Dedifferentiated amniotic fluid mesenchymal stem cell (primary cell): ENCODE measurements at regions not wholly inside any gene's neighbourhood (a gene's known extent, or its start where the extent isn't known, plus 50 kb on each side); places are given as distances from the start of the nearest gene placed in this dataset.

Experiments used
- DNase-seq: peaks from one replicate; pipeline ENCODE4 v3.0.0-alpha.2; 2016; ENCODE audit errors: extremely low spot score

DNA sequence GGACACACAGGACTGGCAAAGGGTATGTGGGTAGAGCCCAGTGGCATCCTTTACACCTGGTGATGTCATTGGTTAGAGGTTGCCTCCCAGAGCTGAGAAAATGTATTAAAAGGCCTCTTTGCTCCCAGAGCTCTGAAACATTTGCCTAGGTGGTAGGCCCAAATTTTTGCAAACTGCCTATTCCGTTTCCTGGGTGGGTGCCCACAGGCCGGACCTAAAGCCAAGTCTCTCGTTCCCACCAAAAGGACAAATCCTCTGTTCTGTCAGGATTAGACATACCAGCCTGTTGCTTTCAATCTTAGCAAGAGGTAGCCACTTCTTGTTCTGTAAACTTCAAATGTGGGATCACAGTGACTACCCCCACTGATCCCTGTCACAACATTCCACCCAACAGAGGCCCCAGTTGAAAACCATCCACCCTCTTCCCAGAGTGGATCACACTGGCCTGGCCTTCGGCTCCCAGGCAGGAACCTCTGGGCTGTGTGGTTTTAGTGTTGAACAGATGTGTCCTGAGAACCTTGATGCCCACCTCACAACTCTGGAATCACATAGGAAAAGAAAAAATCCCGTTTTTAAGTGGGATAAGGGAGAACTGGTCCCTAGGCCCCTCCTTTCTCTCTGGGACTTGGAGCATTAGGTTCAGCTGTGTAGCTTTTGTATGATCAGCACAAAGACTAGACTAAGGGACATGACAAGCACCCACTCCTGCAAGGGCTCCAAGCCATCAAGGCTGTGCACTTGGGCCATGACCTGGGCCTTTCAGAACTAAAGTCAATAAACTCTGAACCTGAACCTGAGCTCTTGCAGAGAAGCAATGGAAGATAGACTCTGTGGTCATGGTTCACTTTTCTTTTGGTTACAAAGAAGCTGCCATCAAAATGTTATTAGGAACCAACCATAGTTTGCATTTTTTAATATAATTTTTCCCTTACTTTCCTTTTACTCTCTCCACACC, 211.3 kb downstream of the CYP26B1 start:
- no peak for DNase-seq

DNA sequence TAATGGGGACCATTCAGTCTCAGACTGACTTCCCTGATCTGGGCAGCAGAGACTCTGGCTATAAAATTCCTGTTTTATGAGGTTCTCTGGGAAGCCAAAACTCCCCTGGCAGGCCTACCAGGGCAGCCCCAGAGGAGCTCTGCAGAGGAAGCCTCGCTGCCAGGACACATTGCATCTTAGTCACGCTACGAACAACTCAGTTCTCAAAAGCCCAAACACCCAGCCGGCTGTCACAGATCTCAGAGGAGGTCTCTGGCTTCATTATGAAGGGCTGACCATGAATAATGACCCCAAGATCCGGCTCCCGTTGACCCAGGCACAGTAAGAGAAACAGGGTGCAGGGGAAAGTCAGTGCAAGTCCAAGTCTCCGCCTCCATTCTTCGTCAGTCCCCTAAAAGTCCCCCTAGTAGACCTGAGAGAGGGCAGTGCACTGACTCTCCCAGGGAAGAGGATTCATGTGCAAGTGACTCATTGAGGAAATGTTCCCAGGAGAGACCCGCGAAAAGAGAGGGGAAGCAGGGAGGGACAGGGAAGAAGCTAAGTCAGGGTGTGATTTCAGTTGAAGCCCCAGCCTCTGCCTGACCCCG, 212.3 kb downstream of the CYP26B1 start:
- no peak for DNase-seq

DNA sequence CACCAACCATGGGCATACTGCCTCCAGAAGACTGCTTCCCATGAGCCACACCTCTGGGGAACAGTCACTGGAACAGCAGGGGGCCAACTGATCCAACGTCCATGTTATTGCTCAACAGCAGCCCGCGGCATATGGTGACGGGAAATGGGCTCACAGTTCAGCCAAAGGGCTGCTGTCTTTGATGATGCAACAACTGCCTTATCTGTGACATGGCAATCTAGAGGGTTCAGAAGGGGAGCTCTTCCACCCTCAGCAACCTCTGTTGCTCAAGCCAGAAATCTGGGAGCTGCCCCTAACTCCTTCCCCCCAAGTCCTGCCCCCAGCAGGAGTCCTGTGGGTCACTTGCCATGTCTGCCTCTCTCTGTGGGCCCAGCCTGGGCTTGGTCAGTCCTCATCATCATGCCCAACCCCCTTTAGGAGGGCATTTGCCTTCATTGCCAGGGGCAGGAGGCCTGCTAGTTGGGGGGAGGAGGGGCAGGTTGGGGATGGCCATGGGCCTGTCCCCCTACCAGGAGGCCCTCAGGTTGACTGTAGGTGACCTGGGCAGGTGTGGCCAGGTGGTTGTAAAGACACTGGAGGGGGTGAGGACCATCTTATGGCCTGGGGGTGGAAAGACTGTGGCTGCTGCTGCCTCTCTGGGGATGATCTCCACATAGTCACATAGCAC, 212.9 kb downstream of the CYP26B1 start:
- no peak for DNase-seq

DNA sequence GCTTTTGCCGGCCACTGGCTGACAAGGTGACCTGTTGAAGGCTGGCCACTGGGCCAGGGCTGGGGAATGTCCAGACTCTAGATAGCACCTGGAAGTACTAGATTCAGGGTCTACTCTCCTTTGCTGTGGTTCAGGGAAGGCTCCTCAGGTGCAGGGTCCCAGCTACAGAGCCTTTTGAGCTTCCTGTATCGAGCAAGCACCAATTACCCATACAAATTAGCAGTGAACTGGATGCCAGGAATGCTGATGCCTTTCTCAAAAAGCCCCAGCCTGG, 213.4 kb downstream of the CYP26B1 start:
- DNase-seq = no peak

DNA sequence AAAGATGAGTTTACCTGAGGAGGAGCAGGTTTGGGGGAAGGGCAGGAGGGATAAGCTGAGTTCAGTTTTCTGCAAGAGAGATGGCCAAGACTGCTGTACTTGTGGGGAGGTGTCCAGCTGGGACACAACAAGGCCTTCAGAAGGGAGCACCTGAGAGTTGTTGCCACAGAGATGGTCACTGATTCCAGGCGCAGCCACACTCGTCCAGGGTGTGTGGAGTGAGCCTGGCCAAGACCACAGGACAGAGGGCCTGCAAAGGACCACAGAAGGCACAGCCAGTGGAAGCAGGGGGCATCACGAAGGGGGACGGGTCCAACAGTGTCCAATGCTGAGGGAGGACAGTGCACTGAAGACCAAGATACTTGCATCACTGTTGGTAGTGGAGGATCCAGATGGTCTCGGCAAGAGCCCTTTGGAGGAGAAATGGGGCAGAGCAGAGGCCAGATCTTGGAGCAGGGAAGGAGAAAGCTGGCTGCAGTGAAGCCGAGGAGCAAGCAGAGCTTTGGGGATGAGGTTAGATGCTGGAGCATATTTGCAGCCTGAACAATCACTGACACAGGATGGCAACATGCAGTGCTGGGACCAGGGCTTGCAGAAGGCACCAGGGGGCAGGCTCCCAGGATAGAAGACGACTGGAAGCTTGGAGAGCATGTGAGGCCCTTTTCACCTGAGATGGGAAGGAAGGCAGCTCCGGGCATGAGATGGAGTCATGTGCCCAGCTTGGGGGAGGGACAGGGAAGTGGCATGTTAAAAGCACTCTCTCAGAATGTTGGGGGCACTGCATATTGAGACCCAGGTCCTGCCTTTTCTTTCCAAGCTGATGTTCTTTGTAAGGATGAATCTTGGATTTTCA, 214.0 kb downstream of the CYP26B1 start:
- DNase-seq = no peak

DNA sequence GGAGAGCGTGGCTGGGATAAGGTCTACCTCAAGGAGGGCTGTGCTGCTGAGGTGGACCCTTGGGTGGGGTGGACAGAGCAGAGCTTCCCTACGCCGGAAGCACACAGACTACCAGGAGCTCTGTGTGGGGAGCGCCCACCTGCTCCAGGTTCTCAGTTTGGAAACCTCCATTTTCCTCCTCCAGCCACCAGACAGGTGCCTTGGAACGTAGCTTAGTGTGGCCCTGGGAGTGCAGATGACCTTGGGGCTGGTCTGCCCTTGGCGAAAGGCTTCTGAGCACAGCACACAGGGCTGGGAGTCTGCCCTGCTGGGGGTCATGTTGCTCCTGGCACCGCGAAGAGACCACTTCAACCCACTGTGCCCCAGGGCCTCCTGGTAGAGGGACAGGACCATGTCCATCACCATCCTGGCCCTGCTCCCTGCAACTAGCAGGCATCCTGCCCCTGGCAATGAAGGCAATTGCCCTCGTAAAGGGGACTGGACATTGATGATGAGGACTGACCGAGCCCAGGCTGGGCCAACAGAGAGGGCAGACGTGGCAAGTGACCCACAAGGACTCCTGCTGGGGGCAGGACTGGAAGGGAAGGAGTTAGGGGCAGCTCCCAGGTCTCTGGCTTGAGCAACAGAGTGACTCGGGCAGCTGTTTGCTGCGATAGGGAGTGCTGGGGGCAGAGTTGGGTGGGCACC, 214.7 kb downstream of the CYP26B1 start:
- no peak for DNase-seq

DNA sequence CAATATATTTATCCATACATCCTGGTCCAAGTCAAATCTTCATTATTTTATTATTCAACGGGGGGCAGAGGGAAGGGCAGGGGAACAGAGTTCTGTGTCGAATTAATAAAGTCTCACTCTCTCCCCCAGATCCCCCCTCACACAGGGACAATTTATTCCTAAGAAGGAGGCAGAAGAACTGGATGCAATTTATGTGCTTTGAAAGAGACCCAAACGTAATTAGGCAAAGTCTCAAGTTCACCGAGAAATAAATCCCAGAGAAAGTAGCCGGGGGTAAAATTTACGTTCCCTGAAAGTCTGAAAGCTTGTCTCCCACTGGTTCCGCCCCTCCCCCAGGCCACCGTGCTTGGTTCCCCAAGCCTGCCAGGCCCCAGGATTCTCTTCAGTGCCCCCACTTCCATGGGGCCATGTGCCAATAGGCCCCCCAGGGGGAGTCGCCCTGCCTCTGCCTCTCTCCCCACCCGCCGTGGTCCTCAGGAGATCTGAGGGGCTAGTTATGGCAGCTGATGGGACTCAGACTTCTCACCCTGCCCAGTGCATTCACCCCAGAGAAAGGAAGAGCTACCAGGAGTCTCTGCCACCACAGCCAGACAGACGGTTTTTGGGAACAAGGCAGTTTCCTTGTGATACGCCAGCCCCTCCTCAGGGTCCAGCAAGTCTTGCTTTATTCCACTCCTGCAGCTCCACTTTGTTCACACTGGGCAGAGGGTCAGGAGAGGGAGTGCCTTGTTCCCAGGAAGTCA, 215.5 kb downstream of the CYP26B1 start:
- DNase-seq = no peak

DNA sequence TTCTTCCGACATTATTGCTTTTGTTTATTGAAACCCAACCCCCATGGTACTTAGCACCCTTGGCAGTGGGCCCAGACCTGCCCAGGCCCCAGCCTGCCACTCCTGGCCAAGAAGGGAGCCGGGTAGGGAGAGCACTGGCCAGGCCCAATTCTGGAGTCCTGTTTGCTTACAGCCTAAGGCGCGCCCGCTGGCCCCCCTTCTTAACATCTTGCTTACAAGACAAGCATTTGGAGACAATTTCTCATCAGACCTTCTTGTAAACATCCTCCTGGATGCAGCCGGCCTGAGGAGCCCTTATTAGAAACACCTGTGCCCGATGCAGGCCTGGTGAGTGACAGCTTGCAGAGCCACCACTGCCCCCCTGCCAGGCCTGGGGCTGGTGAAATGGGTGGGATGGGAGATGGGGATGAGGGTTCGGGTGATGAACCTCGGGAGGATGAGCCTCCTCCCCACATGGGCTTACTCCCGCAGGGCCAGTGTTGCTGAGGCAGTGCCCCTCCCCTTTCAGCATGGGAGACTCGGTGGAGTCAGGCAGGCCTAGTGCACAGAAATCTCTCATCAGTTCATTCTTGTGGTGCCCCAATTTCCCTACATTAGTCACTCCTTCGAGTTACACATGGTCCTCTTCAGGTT, 217.5 kb downstream of the CYP26B1 start:
- no peak for DNase-seq

DNA sequence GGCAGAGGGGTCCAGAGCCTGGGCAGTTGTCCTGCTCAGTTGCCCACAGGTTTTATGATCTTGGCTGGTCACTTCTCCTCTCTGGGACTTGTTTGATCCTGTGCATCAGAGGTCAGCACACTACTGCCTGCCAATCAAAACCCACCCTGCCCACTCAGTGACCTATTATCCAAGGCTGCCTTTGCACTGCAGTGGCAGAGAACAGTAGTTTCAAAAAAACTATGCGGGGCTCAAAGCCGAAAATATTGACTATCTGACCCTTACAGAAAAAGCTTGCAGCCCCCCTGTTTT, 218.2 kb downstream of the CYP26B1 start:
- DNase-seq = no peak

DNA sequence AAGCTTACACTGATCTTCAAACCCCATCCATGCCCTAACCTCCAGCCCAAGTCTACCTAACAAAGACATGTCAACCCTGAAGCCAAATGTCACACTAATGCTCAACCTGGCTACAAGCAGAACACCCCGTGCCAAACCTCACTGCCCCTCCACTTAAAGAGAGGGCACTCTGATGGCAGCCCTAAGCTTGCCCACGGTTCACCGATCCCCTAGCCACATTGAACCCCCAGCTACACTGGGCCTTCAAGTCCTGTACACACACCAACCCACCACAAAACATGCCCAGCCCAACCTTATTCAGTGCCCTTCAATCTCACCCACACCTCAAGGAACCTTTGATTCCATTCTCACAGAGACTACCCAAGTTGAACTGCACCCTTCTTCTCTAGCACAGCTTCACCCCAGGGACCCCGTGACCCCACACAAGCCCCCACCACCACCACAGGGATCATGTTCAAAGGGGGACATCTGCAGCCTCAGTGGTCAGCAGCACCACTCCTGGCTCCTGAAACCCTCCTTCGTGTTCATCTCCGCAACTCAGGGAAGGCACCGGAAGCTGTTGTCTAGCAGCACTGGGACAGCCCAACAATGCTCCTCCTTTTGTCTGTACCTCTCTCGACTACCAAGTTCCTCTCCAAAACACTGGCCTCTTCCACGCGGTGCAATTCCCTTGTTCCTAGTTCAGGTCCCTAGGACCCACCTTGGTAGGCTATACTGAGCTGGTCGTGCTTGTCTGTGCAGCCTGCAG, 218.8 kb downstream of the CYP26B1 start:
- no peak for DNase-seq

DNA sequence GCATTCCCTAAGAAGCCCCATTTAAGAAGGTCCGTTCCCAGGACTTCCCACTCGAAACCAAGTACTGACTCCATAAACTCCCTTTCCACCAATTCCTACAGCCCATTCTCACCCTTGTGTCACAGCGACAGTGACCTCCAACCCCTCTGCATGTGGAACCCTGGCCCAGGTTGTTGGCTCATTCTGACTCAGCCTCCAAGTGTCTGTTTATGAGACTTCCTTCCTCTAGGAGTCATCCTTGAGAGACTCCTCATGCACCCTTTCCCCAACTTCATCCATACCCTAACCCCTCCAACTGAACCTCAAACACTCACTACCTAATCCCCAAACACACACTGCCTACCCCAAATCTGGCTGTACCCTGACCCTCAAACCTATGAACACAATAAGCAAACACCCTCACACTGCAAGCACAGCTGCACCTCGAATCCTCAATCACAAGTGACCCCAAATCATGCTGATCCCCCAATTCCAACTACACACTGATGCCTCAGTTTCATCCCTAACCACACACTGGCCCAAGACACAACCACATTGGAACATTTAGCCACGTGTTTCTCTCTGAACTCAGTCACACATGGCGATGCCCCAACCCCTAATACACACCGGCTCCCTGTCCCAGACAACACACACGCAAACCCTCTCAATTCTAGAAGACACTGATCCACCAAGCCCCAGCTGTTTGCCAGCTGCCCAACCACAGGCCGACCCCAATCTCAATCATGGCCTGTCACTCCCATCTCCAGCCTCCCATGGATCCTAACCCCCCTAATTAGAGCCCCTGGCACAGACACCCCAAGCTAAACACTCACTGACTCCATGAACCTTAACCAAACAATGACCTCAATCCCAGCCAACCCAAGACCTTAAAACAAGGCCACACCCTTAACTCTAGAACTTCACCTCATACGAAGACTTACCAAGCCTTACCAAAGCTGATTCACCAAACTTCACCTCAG, 219.6 kb downstream of the CYP26B1 start:
- no peak for DNase-seq

DNA sequence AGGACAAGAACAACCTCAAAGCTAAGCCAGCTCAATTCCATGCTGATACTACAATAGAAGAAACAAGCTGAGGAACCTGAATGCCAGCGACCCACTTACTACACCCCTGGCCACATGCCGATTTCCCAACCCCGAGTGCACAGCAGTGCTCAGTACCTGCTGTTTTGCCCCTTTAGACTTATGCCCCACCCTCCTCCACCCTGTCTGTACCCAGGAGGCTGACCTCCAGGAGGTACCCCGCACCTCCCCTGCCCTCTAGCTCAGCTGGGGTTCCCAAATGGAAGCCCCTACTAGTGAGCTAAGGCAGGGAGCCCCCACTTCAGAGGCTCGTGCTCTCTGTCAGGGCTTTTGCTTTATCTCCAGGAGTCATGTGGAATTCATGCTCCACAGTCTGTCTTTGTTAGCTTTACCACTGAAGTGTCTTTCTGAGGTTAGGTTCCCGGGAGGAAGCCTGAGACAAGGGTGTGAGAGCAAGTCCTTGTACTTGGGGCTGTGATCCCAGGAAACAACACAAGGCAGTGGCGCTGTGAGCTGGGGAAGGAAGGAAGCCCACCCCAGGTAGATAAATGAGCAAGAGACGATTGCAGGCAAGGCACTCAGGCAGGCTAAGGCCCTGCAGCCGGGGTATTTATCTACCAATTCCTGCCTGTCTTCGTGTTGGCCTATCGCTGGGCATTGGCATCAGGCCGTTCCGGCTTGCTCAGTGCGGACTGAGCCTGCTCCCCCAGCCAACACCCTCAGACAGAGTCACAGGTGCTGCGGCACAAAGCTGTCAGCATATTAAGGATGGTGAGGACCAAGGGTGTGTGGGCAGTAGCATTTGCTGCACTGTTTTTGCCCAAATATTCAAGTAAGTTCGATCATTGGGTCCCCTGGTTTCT, 220.5 kb downstream of the CYP26B1 start:
- DNase-seq = no peak

DNA sequence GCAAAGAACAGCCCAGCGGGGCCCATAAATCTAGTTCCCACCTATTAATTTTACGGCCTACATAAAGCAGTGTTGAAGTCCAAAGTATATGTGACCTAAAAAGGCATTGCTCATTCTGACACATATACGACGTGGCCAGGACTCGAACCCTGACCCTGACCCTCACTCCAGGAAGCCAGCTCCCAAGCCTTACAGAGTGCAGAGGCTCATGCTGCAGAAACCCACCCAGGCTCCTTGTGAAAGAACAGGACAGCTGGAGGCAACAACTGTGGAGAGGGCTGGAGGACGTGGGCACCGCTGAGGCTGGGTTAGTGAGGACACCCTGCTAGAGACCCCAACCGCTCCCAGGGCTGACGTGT, 221.6 kb downstream of the CYP26B1 start:
- DNase-seq = no peak

DNA sequence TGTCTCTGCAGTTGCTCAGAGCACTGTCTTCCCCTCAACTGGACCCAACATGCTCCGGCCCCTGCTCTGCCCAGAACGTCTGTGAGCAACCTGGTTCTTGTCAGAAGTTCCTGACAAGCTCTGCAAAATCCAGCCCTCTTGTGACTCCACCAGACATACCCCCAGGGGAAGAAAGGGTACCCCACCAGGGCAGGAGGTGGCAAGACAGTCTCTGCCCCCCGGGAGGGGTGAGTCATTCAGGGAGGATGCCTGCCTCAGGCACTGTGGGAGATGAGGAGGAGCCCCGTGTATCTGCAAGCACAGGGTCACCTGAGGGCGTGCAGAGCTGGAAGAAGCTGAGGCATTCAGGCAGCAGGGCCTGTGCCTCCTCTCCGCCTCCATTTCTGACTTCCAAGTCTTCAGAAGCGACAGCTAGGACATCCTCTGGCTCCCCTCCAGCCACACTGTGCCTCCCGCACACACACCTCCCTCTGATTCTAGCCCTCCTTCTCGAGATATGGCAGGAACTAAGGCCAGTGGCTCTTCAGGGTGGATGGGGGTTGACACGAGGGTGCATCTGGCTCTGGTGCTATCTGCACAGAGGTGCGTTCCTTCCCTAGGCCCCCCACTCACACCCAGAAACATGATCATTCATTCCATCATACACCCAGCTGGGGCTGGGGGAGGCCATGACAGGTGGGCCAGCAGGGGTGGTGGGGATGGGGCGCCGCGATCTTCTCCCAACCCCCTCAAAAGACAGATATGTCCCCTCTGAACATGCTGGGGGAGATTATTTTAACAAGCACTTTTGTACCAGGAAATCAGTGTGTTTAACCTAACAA, 222.2 kb downstream of the CYP26B1 start:
- no peak for DNase-seq

DNA sequence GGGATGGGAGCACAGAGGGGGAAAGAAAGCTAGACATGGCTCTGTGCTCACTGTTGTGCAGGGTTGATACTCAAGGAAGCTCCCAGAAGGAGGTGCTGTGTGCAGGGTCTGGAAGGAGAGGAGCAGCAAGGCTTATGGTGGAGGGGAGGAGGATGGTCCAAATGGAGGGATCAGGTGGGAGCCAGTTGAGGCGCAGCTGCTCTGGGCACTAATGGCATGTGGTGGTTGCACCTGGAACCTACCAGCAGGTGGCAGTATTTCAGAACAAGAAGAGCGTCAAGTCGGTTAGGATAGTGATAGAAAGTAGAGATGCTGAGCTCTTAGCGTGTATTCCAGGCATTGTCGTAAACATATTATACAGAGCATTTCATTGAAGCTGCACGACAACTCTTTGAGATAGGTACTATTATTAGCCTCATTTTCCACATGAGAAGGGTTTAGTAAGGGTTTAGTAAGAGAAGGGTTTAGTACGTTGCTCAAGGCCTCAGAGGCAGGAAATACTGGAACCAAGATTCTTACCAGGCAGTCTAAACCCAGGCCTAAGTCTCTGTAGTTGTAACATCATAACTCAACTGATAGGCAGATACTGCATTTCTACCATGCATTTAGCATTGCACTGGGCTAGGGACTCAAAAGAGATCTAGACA, 223.7 kb downstream of the CYP26B1 start:
- DNase-seq = no peak

DNA sequence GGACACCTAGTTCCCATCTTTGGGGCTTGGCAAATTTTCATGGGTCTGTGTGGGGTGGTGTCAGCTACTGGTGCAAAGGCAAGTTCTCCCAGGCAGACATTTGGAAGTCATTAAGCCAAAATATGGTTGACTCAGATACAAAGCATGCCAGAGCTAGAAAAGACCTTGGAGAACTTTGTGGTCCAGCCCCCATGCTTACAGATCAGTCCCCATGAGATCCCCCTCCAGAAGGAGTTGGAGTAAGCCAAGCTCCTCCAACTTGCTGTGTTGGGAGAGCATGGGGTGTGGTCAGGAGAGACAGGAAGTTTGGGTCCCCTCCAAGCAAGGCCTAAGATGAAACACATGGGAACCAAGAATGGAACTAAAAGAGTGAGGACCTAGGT, 224.5 kb downstream of the CYP26B1 start:
- DNase-seq = no peak
